GM18909 (cell line): ENCODE measurements at regions not wholly inside any gene's neighbourhood (a gene's known extent, or its start where the extent isn't known, plus 50 kb on each side); places are given as distances from the start of the nearest gene placed in this dataset.
"Not testable (repeated sequence)": the region's sequence is repeated elsewhere in the genome, so short reads cannot be mapped to it uniquely, and the experiment has no call there.

Experiments
- ATAC-seq: cut with Tn5 transposase; IDR thresholded peaks from one replicate; pipeline ENCODE4 v1.9.1; 2021; ENCODE audit warnings: mild to moderate bottlenecking; ENCODE audit not compliant: unreplicated experiment, poor library complexity

GRCh38 chr16:61215605-61216004 is 820.6 kb downstream of the CDH8 start:
- ATAC-seq, result no peak

- ATAC-seq, result no peak
Observed at GRCh38 chr16:61214780-61215179, 821.5 kb downstream of the CDH8 start.

GRCh38 chr16:61210076-61210475 is 826.2 kb downstream of the CDH8 start:
- no peak for ATAC-seq

- ATAC-seq, result no peak
Observed at GRCh38 chr16:61195006-61195405, 841.2 kb downstream of the CDH8 start.

GRCh38 chr16:61194573-61194972 is 841.7 kb downstream of the CDH8 start:
- no peak for ATAC-seq

- ATAC-seq, result no peak
Observed at GRCh38 chr16:61182391-61182790, 853.8 kb downstream of the CDH8 start.

GRCh38 chr16:61181982-61182381 is 854.3 kb downstream of the CDH8 start:
- no peak for ATAC-seq

- ATAC-seq, result no peak
Observed at GRCh38 chr16:61179561-61179960, 856.7 kb downstream of the CDH8 start.

- no peak for ATAC-seq
Observed at GRCh38 chr16:61165797-61166196, 870.4 kb downstream of the CDH8 start.

GRCh38 chr16:61150351-61150750 is 885.9 kb downstream of the CDH8 start:
- ATAC-seq, result no peak

- no peak for ATAC-seq
Observed at GRCh38 chr16:61149709-61150108, 886.5 kb downstream of the CDH8 start.

GRCh38 chr16:61148930-61149329 is 887.3 kb downstream of the CDH8 start:
- no peak for ATAC-seq

GRCh38 chr16:61146429-61146828 is 889.8 kb downstream of the CDH8 start:
- no peak for ATAC-seq

- ATAC-seq, result no peak
Observed at GRCh38 chr16:61131447-61131846, 904.8 kb downstream of the CDH8 start.

GRCh38 chr16:61128545-61129323 is 907.5 kb downstream of the CDH8 start:
- no peak for ATAC-seq

GRCh38 chr16:61105544-61105943 is 930.7 kb downstream of the CDH8 start:
- ATAC-seq, result no peak

GRCh38 chr16:61098505-61098904 is 937.7 kb downstream of the CDH8 start:
- no peak for ATAC-seq

- ATAC-seq, result not testable (repeated sequence)
Observed at GRCh38 chr16:61091300-61091699, 944.9 kb downstream of the CDH8 start.

GRCh38 chr16:61083711-61084110 is 952.5 kb downstream of the CDH8 start:
- no peak for ATAC-seq

- no peak for ATAC-seq
Observed at GRCh38 chr16:61074324-61074723, 961.9 kb downstream of the CDH8 start.

- no peak for ATAC-seq
Observed at GRCh38 chr16:61057635-61058034, 978.6 kb downstream of the CDH8 start.

- ATAC-seq, result no peak
Observed at GRCh38 chr16:61050547-61050946, 985.7 kb downstream of the CDH8 start.
